ENCODE measurements at regions not wholly inside any gene's neighbourhood (a gene's known extent, or its start where the extent isn't known, plus 50 kb on each side); places are given as distances from the start of the nearest gene placed in this dataset.

DNA sequence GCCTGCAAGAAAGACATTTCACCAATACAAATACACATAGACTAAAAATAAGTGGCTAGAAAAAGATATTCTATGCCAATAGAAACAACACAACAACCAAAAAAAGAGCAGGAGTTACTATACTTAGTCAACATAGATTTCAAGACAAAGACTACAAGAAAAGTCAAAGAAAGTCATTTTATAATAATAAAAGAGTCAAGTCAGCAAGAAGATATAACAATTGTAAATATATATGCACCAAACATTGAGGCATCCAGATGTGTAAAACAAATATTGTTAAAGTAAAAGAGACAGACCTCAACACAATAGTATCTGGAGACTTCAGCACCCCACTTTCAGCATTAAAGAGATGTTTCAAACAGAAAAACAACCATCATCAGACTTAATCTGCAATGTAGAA, 104.6 kb downstream of the AMY1C start:
- Histone ChIP-seq H3K4me3 (ENCODE audit: low read length) (no peak overlapping the region), H3K27me3 (ENCODE audit: control insufficient read depth, insufficient read depth) (no peaks in the 10 kb centered on the region), H3K27ac (ENCODE audit: low read length) (no peak overlapping the region), H3K4me1 (ENCODE audit: control insufficient read depth, insufficient read depth, low read length) (no peaks in the 10 kb centered on the region), H3K9me3 (ENCODE audit: control insufficient read depth, low read length) (no peaks in the 10 kb centered on the region)
- intact Hi-C loops (cut with DNase I): no loop called here
- DNase-seq (no peak), ATAC-seq (no peak)

- no peaks in the 10 kb centered on the region for H3K4me1 ChIP-seq (ENCODE audit: control insufficient read depth, insufficient read depth, low read length)
- no peak for DNase-seq
- WGBS: 80% methylated on average over 2 of the region's 2 CpGs
- H3K27me3 ChIP-seq (ENCODE audit: control insufficient read depth, insufficient read depth): no peaks in the 10 kb centered on the region
- H3K9me3 ChIP-seq (ENCODE audit: control insufficient read depth, low read length): no peaks in the 10 kb centered on the region
- ATAC-seq: no peak
- H3K27ac ChIP-seq (ENCODE audit: low read length): no peak overlapping the region
- H3K4me3 ChIP-seq (ENCODE audit: low read length): no peak overlapping the region
- intact Hi-C loops (cut with DNase I): no loop called here
Observed at GRCh38 chr1:103859721-103860120, 110.0 kb downstream of the AMY1C start.

DNA sequence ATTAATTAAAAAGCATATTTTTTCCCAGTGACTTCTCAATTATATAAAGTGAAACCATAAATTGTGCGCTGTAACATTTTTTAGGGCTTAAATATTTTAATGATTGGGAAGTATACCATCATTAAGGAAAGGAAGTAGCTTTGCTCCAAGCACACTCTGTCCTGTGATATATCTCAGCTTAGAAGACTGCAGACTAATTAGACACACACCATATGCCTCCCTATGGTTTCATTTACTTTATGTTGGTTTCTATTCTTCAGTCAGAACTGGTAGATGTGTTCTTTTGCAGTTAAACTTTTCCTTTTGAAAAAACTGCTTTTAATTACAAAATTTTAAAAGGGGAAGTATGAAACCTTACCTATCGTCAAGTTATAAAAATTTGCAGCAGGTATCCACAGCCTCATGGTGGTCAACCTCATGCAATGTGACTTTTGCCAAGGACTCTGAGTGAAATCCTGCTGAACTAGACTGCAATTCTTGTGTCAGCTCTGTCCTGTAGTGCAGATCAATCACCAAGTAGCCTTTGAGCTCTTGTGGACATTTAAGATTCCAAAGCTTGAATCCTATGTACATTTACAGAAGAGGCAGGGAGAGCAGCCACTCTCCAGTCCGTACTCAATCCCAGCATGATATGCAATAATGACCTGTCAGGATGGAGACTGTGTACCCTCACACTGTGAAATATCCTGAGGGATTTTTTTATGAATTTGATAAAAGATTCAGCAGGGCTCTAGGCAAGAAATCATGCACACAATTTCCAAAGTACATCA, 149.1 kb downstream of the AMY1C start:
- ATAC-seq (no peak), DNase-seq (no peak)
- WGBS: 80% methylated on average over 3 of the region's 3 CpGs
- Histone ChIP-seq H3K27ac (ENCODE audit: low read length) (no peak overlapping the region), H3K27me3 (ENCODE audit: control insufficient read depth, insufficient read depth) (no peaks in the 10 kb centered on the region), H3K4me3 (ENCODE audit: low read length) (no peak overlapping the region), H3K9me3 (ENCODE audit: control insufficient read depth, low read length) (no peaks in the 10 kb centered on the region), H3K4me1 (ENCODE audit: control insufficient read depth, insufficient read depth, low read length) (no peaks in the 10 kb centered on the region)
- intact Hi-C loops (cut with DNase I): no loop called here

- Histone ChIP-seq H3K4me3 (ENCODE audit: low read length) (no peak overlapping the region), H3K9me3 (ENCODE audit: control insufficient read depth, low read length) (no peaks in the 10 kb centered on the region), H3K4me1 (ENCODE audit: control insufficient read depth, insufficient read depth, low read length) (no peaks in the 10 kb centered on the region), H3K27ac (ENCODE audit: low read length) (no peak overlapping the region), H3K27me3 (ENCODE audit: control insufficient read depth, insufficient read depth) (no peaks in the 10 kb centered on the region)
- intact Hi-C loops (cut with DNase I): no loop called here
- ATAC-seq: no peak
- WGBS: 82% methylated on average over 3 of the region's 3 CpGs
- no peak for DNase-seq
Observed at GRCh38 chr1:103900005-103900404, 150.3 kb downstream of the AMY1C start.

DNA sequence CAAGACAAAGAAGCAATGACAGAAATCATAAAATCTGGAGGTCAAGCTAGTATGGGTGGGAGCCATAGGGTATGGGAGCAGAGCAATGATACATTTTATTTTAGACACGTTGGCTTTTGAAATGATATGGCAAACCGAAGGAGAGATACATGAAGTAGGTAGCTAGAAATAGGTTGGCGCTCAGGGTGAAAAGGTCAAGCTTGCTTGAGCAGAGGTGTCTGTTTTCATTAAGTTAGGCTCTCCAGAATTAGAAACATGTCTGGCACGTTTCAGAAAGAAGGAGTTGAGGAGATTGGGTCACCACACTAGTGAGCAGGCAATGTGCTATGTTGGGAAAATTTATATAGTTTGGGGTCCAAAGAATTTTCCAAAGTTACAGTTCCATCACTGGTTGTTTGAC, 151.4 kb downstream of the AMY1C start:
- ATAC-seq: no peak
- H3K9me3 ChIP-seq (ENCODE audit: control insufficient read depth, low read length): no peaks in the 10 kb centered on the region
- no peak overlapping the region for H3K27ac ChIP-seq (ENCODE audit: low read length)
- no peaks in the 10 kb centered on the region for H3K4me1 ChIP-seq (ENCODE audit: control insufficient read depth, insufficient read depth, low read length)
- intact Hi-C loops (cut with DNase I): no loop called here
- H3K27me3 ChIP-seq (ENCODE audit: control insufficient read depth, insufficient read depth): no peaks in the 10 kb centered on the region
- 42% methylated on average over 4 of the region's 4 CpGs for WGBS
- DNase-seq: peak in 1 of 3 donors; percentile 1
- no peak overlapping the region for H3K4me3 ChIP-seq (ENCODE audit: low read length)

- Histone ChIP-seq H3K4me1 (ENCODE audit: control insufficient read depth, insufficient read depth, low read length) (no peaks in the 10 kb centered on the region), H3K9me3 (ENCODE audit: control insufficient read depth, low read length) (no peaks in the 10 kb centered on the region), H3K27me3 (ENCODE audit: control insufficient read depth, insufficient read depth) (no peaks in the 10 kb centered on the region), H3K4me3 (ENCODE audit: low read length) (no peak overlapping the region), H3K27ac (ENCODE audit: low read length) (no peak overlapping the region)
- no peak for ATAC-seq
- 82% methylated on average over 1 of the region's 1 CpG for WGBS
- DNase-seq: no peak
- intact Hi-C loops (cut with DNase I): no loop called here
Observed at GRCh38 chr1:103905363-103905762, 155.7 kb downstream of the AMY1C start.

DNA sequence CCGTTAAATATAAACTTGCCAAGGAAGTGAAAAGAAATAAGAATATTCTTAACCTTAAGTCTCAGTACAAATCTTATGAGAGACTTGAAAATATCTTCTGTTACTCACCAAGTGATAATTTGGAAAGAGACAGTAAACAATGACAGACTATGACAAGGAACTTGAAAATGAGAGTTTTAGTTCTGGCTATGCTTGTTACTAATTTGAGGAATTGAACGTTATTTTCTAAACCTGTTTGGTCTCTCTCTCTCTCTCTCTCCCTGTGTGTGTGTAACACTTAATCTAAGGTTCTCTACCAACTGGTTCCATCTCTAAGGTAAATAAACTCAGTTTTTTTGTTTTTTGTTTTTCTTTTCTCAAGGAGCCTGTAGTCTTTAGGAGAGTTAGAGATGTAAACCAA, 161.8 kb downstream of the AMY1C start:
- no peaks in the 10 kb centered on the region for H3K9me3 ChIP-seq (ENCODE audit: control insufficient read depth, low read length)
- intact Hi-C loops (cut with DNase I): no loop called here
- H3K4me1 ChIP-seq (ENCODE audit: control insufficient read depth, insufficient read depth, low read length): no peaks in the 10 kb centered on the region
- no peak overlapping the region for H3K4me3 ChIP-seq (ENCODE audit: low read length)
- no peak for ATAC-seq
- H3K27me3 ChIP-seq (ENCODE audit: control insufficient read depth, insufficient read depth): no peaks in the 10 kb centered on the region
- 78% methylated on average over 2 of the region's 2 CpGs for WGBS
- DNase-seq: no peak
- no peak overlapping the region for H3K27ac ChIP-seq (ENCODE audit: low read length)

- intact Hi-C loops (cut with DNase I): no loop called here
Observed at GRCh38 chr1:103917795-103918194, 168.1 kb downstream of the AMY1C start.

GRCh38 chr1:103931891-103932290, 182.2 kb downstream of the AMY1C start:
- Histone ChIP-seq H3K27ac (ENCODE audit: low read length) (no peak overlapping the region), H3K4me3 (ENCODE audit: low read length) (no peak overlapping the region), H3K27me3 (ENCODE audit: control insufficient read depth, insufficient read depth) (no peaks in the 10 kb centered on the region), H3K4me1 (ENCODE audit: control insufficient read depth, insufficient read depth, low read length) (no peaks in the 10 kb centered on the region), H3K9me3 (ENCODE audit: control insufficient read depth, low read length) (no peaks in the 10 kb centered on the region)
- DNase-seq (no peak), ATAC-seq (no peak)
- intact Hi-C loops (cut with DNase I): no loop called here
- WGBS: 60% methylated on average over 1 of the region's 1 CpG

More at GRCh38 chr1:103917795-103918194, 168.1 kb downstream of the AMY1C start:
- Histone ChIP-seq H3K4me1 (ENCODE audit: control insufficient read depth, insufficient read depth, low read length) (no peaks in the 10 kb centered on the region), H3K9me3 (ENCODE audit: control insufficient read depth, low read length) (no peaks in the 10 kb centered on the region), H3K27ac (ENCODE audit: low read length) (no peak overlapping the region), H3K4me3 (ENCODE audit: low read length) (no peak overlapping the region), H3K27me3 (ENCODE audit: control insufficient read depth, insufficient read depth) (no peaks in the 10 kb centered on the region)
- DNase-seq (no peak), ATAC-seq (no peak)
- 38% methylated on average over 2 of the region's 2 CpGs for WGBS

GRCh38 chr1:103937763-103938357, 188.2 kb downstream of the AMY1C start:
- 49% methylated on average over 4 of the region's 4 CpGs for WGBS
- Histone ChIP-seq H3K27me3 (ENCODE audit: control insufficient read depth, insufficient read depth) (no peaks in the 10 kb centered on the region), H3K9me3 (ENCODE audit: control insufficient read depth, low read length) (no peaks in the 10 kb centered on the region), H3K4me1 (ENCODE audit: control insufficient read depth, insufficient read depth, low read length) (no peaks in the 10 kb centered on the region), H3K4me3 (ENCODE audit: low read length) (no peak overlapping the region), H3K27ac (ENCODE audit: low read length) (no peak overlapping the region)
- no peak for DNase-seq
- intact Hi-C loops (cut with DNase I): no loop called here
- no peak for ATAC-seq

DNA sequence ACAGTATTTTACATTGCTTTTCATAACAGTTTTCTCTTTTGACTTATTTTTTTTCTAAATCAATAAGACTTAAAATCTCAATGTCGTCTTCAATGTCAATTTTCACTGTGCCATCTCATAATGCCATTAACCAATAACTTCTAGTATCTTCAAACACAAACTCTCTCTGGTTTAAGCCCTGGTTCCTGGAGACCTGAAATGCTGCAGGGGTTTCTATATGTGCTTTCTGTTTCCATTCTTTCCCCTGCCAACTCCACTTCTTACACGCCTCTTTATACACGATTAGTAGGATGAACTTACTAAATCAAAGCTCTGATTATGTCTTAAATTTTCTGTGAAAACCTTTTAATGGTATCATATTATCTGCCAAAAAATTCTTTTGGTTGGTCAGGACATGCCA, 191.4 kb downstream of the AMY1C start:
- no peak overlapping the region for H3K4me3 ChIP-seq (ENCODE audit: low read length)
- no peaks in the 10 kb centered on the region for H3K9me3 ChIP-seq (ENCODE audit: control insufficient read depth, low read length)
- H3K4me1 ChIP-seq (ENCODE audit: control insufficient read depth, insufficient read depth, low read length): no peaks in the 10 kb centered on the region
- ATAC-seq: no peak
- WGBS: 42% methylated on average over 3 of the region's 3 CpGs
- intact Hi-C loops (cut with DNase I): no loop called here
- no peaks in the 10 kb centered on the region for H3K27me3 ChIP-seq (ENCODE audit: control insufficient read depth, insufficient read depth)
- H3K27ac ChIP-seq (ENCODE audit: low read length): no peak overlapping the region
- DNase-seq: no peak
